Lower lobe of right lung (tissue), 2 donors: ENCODE measurements at regions not wholly inside any gene's neighbourhood (a gene's known extent, or its start where the extent isn't known, plus 50 kb on each side); places are given as distances from the start of the nearest gene placed in this dataset.

Experiments
- ATAC-seq, 2 donors: fragments of 200-7000 bp; cut with Tn5 transposase; one replicate each; pipeline ENCODE4 v1.9.1; 2020 to 2022; ENCODE audit warnings: mild to moderate bottlenecking in 2 of 2, moderate library complexity in 2 of 2
- DNase-seq: peaks from one replicate; pipeline ENCODE4 v3.0.0-alpha.2; 2020
- H3K27ac ChIP-seq: fragments of 200-600 bp; one replicate; pipeline ENCODE4 v1.8.0; 2022
- H3K27me3 ChIP-seq: fragments of 200-600 bp; one replicate; pipeline ENCODE4 v1.8.0; 2022; ENCODE audit warnings: low read depth
- H3K36me3 ChIP-seq: fragments of 200-600 bp; one replicate; pipeline ENCODE4 v1.8.0; 2022; ENCODE audit warnings: mild to moderate bottlenecking
- H3K4me1 ChIP-seq: fragments of 200-600 bp; one replicate; pipeline ENCODE4 v1.8.0; 2022
- H3K4me3 ChIP-seq: fragments of 200-600 bp; one replicate; pipeline ENCODE4 v1.8.0; 2022; ENCODE audit warnings: mild to moderate bottlenecking
- H3K9me3 ChIP-seq: fragments of 200-600 bp; one replicate; pipeline ENCODE4 v1.8.0; 2022
- intact Hi-C: fragments of 100-400 bp; cut with DNase I; formaldehyde crosslinking; loops from one replicate; pipeline ENCODE4 v1.11.0; 2022
- TF ChIP-seq, protein P1 (sequence below): fragments of 200-600 bp; IDR thresholded peaks from one replicate; pipeline ENCODE4 v1.8.0; 2022; ENCODE audit warnings: antibody characterized with exemption, mild to moderate bottlenecking
- donor health status: DM: no; HTN: yes; CAD: no; lungs with severe emphysema.

DNA sequence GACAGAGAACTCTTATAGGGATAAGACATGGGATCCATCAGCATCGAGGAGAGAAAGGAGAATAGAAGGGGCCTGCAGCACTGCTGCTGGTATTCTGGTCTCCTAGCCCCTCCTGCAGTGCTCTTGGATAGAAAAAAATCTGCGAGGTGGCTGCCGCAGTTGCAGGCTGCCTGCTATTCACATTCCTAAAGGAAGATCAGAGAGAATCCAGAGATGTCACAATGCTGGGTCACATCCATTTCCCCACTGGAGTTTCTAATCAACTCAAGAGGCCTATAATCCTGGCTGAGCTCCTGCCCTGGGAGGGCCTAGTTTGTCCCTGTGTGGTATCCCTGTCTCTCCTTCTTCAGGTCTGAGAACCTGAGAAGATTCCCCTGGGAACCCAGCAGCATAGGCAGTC, 357.8 kb downstream of the MAFB start:
- DNase-seq: no peak
- H3K4me3 ChIP-seq: no peak overlapping the region
- H3K27me3 ChIP-seq: no peaks in the 10 kb centered on the region
- intact Hi-C loops: no loop called here
- no peak overlapping the region for H3K27ac ChIP-seq
- TF ChIP-seq, protein P1, sequence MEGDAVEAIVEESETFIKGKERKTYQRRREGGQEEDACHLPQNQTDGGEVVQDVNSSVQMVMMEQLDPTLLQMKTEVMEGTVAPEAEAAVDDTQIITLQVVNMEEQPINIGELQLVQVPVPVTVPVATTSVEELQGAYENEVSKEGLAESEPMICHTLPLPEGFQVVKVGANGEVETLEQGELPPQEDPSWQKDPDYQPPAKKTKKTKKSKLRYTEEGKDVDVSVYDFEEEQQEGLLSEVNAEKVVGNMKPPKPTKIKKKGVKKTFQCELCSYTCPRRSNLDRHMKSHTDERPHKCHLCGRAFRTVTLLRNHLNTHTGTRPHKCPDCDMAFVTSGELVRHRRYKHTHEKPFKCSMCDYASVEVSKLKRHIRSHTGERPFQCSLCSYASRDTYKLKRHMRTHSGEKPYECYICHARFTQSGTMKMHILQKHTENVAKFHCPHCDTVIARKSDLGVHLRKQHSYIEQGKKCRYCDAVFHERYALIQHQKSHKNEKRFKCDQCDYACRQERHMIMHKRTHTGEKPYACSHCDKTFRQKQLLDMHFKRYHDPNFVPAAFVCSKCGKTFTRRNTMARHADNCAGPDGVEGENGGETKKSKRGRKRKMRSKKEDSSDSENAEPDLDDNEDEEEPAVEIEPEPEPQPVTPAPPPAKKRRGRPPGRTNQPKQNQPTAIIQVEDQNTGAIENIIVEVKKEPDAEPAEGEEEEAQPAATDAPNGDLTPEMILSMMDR: no peak
- H3K4me1 ChIP-seq: no peaks in the 10 kb centered on the region
- no peak for ATAC-seq
- H3K9me3 ChIP-seq: no peaks in the 10 kb centered on the region
- no peaks in the 10 kb centered on the region for H3K36me3 ChIP-seq

DNA sequence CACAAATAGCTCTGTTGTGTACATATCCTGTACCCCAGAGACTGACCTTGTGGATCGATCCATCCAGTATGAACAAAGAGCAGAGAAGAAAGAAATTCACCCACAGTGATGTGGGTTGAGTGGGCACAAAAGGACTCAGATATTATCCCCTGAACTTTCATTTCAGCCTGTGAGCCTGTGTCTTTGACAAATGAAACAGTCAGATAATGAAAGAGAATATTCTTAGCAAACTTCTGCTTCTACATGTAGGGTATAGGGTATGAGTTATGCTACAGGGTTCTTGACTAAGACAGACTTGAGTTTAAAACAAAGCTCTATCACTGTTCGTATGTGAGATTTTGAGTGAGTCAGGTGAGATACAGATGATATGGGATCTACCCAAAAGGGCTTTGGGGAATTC, 359.7 kb downstream of the MAFB start:
- Histone ChIP-seq H3K4me3 (no peak overlapping the region), H3K4me1 (no peaks in the 10 kb centered on the region), H3K27me3 (no peaks in the 10 kb centered on the region), H3K9me3 (no peaks in the 10 kb centered on the region), H3K27ac (no peak overlapping the region), H3K36me3 (no peaks in the 10 kb centered on the region)
- DNase-seq (no peak), ATAC-seq (peak in 1 of 2 donors; percentile 30)
- intact Hi-C loops: no loop called here
- TF ChIP-seq, protein P1: no peak

DNA sequence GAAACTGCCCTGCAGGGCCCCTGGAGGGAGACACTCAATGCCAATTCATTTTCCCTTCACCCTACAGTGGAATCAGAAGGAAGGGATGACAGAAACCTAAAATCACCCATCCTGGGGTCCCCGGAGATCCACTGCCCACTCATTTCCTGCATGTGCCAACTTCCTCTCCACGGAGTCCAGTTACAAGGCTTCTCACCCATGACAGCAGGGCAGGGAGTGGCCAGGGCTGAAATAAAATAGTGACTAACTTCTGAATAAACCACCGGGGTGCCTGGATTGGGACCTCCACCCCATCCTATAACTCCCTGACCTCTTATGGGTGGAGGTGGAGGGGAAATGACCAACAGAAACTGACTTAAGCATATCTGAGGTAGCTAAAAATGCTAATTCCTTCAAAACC, 362.3 kb downstream of the MAFB start:
- DNase-seq: peak; percentile 63
- Histone ChIP-seq H3K36me3 (no peaks in the 10 kb centered on the region), H3K27ac (no peak overlapping the region), H3K4me3 (no peak overlapping the region), H3K27me3 (no peaks in the 10 kb centered on the region), H3K9me3 (no peaks in the 10 kb centered on the region), H3K4me1 (no peaks in the 10 kb centered on the region)
- TF ChIP-seq, protein P1: no peak
- intact Hi-C loops: no loop called here
- peak; percentile 53 to 73 for ATAC-seq

DNA sequence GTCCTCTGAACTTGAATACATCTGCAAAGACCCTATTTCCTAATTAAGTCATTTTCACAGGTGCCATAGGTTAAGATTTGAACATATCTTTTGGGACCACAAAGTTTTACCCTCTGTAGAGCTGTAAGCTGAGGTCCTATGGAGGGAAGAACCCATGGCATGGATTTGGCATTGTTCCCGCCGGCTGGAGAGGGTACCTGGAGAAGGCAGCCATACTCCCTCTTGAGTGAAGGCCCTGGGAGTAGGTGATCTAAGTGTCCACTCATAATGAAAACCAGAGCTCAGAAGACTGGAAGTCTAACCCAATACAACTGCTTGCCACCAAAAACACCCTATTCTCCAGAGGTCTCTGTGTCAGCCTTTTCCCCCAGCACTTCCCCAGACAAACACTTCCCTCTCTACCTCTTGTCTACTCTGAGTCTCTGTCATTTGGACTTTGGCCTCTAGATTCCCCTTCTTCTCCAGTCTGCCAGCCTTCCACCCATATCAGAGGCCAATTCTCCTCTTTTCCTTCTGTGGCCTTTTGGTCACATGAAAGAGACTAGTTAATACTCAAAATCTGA, 363.9 kb downstream of the MAFB start:
- intact Hi-C loops: no loop called here
- Histone ChIP-seq H3K4me3 (no peak overlapping the region), H3K9me3 (no peaks in the 10 kb centered on the region), H3K27me3 (no peaks in the 10 kb centered on the region), H3K36me3 (no peaks in the 10 kb centered on the region), H3K4me1 (no peaks in the 10 kb centered on the region), H3K27ac (no peak overlapping the region)
- no peak for DNase-seq
- TF ChIP-seq, protein P1: no peak
- no peak for ATAC-seq

DNA sequence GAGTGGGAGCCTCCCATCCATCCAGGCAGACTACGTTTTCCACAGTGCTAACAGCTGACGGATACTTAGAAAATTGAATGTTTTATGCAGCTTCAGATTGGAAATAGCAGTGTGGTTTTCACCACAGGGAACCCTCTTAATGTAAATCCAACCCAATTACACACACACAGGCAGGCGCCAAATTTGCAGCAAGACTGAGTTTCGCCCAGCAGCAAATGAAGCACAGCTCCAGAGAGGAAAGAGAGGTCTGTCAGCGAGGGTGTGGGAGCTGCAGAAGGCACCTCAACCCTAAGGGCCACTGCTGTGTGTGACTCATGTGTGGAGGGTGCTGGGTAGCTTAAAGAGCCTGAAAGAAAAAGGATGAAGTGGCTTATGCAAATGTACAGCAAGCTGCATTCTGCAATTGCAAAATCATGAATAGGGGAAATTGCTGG, 365.7 kb downstream of the MAFB start:
- intact Hi-C loops: no loop called here
- Histone ChIP-seq H3K27me3 (no peaks in the 10 kb centered on the region), H3K27ac (no peak overlapping the region), H3K4me3 (no peak overlapping the region), H3K9me3 (no peaks in the 10 kb centered on the region), H3K4me1 (no peaks in the 10 kb centered on the region), H3K36me3 (no peaks in the 10 kb centered on the region)
- TF ChIP-seq, protein P1: no peak
- ATAC-seq (peak; percentile 78 to 85), DNase-seq (peak; percentile 62)
